H9 (cell line): ENCODE measurements at regions not wholly inside any gene's neighbourhood (a gene's known extent, or its start where the extent isn't known, plus 50 kb on each side); places are given as distances from the start of the nearest gene placed in this dataset.

ENCODE experiments used
- DNase-seq: peaks from one replicate; pipeline ENCODE4 v3.0.0-alpha.2; 2017
- H2AFZ ChIP-seq: one replicate; pipeline ENCODE4 v1.6.1; 2013; ENCODE audit warnings: mild to moderate bottlenecking, low read length, control low read depth, moderate library complexity
- H2AK5ac ChIP-seq: 2 replicates; pipeline ENCODE4 v1.6.1; 2013; ENCODE audit warnings: low read length, control low read depth, mixed read lengths; ENCODE audit not compliant: insufficient read length
- H2BK120ac ChIP-seq: one replicate; pipeline ENCODE4 v1.6.1; 2013; ENCODE audit warnings: low read depth, mild to moderate bottlenecking, low read length, control low read depth, inconsistent platforms; ENCODE audit not compliant: poor library complexity, severe bottlenecking
- H2BK12ac ChIP-seq: 2 replicates; pipeline ENCODE4 v1.6.1; 2013; ENCODE audit warnings: low read length, control low read depth, mixed read lengths, low read depth; ENCODE audit not compliant: insufficient read length
- H2BK15ac ChIP-seq: 2 replicates; pipeline ENCODE4 v1.6.1; 2013; ENCODE audit warnings: low read depth, low read length, control low read depth
- H2BK20ac ChIP-seq: one replicate; pipeline ENCODE4 v1.6.1; 2013; ENCODE audit warnings: low read depth, mild to moderate bottlenecking, low read length, control low read depth, inconsistent platforms; ENCODE audit not compliant: poor library complexity, severe bottlenecking
- H2BK5ac ChIP-seq: 2 replicates; pipeline ENCODE4 v1.6.1; 2013; ENCODE audit warnings: low read length, control low read depth, mixed read lengths; ENCODE audit not compliant: insufficient read length
- H3K14ac ChIP-seq: 2 replicates; pipeline ENCODE4 v1.6.1; 2013; ENCODE audit warnings: low read length, control low read depth; ENCODE audit not compliant: insufficient read depth
- H3K18ac ChIP-seq: 2 replicates; pipeline ENCODE4 v1.6.1; 2013; ENCODE audit warnings: low read depth, mild to moderate bottlenecking, mixed read lengths, low read length, control low read depth; ENCODE audit not compliant: insufficient read length
- H3K23ac ChIP-seq: 2 replicates; pipeline ENCODE4 v1.6.1; 2013; ENCODE audit warnings: low read length, control low read depth, mixed read lengths, low read depth; ENCODE audit not compliant: insufficient read length
- H3K23me2 ChIP-seq: 2 replicates; pipeline ENCODE4 v1.6.1; 2013; ENCODE audit warnings: low read depth, mild to moderate bottlenecking, mixed read lengths, low read length, control low read depth; ENCODE audit not compliant: insufficient read length, poor library complexity, severe bottlenecking
- H3K27ac ChIP-seq: 2 replicates; pipeline ENCODE4 v1.5.1; 2013; ENCODE audit warnings: low read length, control low read depth, mixed read lengths, low read depth; ENCODE audit not compliant: insufficient read length
- H3K27me3 ChIP-seq: 2 replicates; pipeline ENCODE4 v1.6.1; 2013; ENCODE audit warnings: low read length, control low read depth, inconsistent platforms; ENCODE audit not compliant: insufficient read depth
- H3K4ac ChIP-seq: 2 replicates; pipeline ENCODE4 v1.6.1; 2013; ENCODE audit warnings: low read depth, mild to moderate bottlenecking, control low read depth, inconsistent platforms, low read length, moderate library complexity
- H3K4me1 ChIP-seq: 2 replicates; pipeline ENCODE4 v1.6.1; 2013; ENCODE audit warnings: low read length, control low read depth, inconsistent platforms; ENCODE audit not compliant: insufficient read depth
- H3K4me2 ChIP-seq: 2 replicates; pipeline ENCODE4 v1.6.1; 2013; ENCODE audit warnings: low read length, control low read depth, mixed read lengths; ENCODE audit not compliant: insufficient read length, insufficient read depth
- H3K56ac ChIP-seq: 2 replicates; pipeline ENCODE4 v1.6.1; 2013; ENCODE audit warnings: low read depth, mild to moderate bottlenecking, mixed read lengths, low read length, control low read depth; ENCODE audit not compliant: insufficient read length
- H3K79me1 ChIP-seq: 2 replicates; pipeline ENCODE4 v1.6.1; 2013; ENCODE audit warnings: low read depth, mild to moderate bottlenecking, moderate library complexity, low read length, control low read depth, inconsistent platforms; ENCODE audit not compliant: insufficient read depth, poor library complexity, severe bottlenecking
- H3K79me2 ChIP-seq: 2 replicates; pipeline ENCODE4 v1.6.1; 2013; ENCODE audit warnings: low read length, control low read depth, inconsistent platforms; ENCODE audit not compliant: insufficient read depth
- H3K9ac ChIP-seq: 2 replicates; pipeline ENCODE4 v1.6.1; 2013; ENCODE audit warnings: low read length, control low read depth, mixed read lengths; ENCODE audit not compliant: insufficient read length; ENCODE audit errors: extremely low read depth
- H3K9me3 ChIP-seq: one replicate; pipeline ENCODE4 v1.6.1; 2013; ENCODE audit warnings: low read depth, low read length, inconsistent platforms; ENCODE audit not compliant: control insufficient read depth
- H3T11ph ChIP-seq: one replicate; pipeline ENCODE4 v1.6.1; 2013; ENCODE audit warnings: mild to moderate bottlenecking, low read length, control low read depth, inconsistent platforms
- H4K20me1 ChIP-seq: one replicate; pipeline ENCODE4 v1.6.1; 2013; ENCODE audit not compliant: control insufficient read depth, insufficient read length, insufficient read depth
- H4K5ac ChIP-seq: 2 replicates; pipeline ENCODE4 v1.6.1; 2013; ENCODE audit warnings: low read depth, mild to moderate bottlenecking, mixed read lengths, low read length, control low read depth; ENCODE audit not compliant: insufficient read length
- H4K8ac ChIP-seq: replicated peaks from 2 replicates; pipeline ENCODE4 v1.6.1; 2013; ENCODE audit warnings: low read length, control low read depth, mixed read lengths, low read depth; ENCODE audit not compliant: insufficient read length
- H4K91ac ChIP-seq: 2 replicates; pipeline ENCODE4 v1.6.1; 2013; ENCODE audit warnings: low read depth, mild to moderate bottlenecking, moderate library complexity, mixed read lengths, low read length, control low read depth; ENCODE audit not compliant: insufficient read length
- H3K27ac Mint-ChIP-seq, 3 experiments: 2 replicates in 2 of 3; 3 replicates in 1 of 3; pipeline ENCODE4 v1.8.0; 2020 to 2021; ENCODE audit warnings: mixed read lengths in 3 of 3, mild to moderate bottlenecking in 1 of 3, moderate library complexity in 1 of 3
- H3K27me3 Mint-ChIP-seq: 2 replicates; pipeline ENCODE4 v1.8.0; 2021; ENCODE audit warnings: low read depth, mild to moderate bottlenecking, moderate library complexity, mixed read lengths
- H3K36me3 Mint-ChIP-seq, 3 experiments: 2 replicates in 2 of 3; 3 replicates in 1 of 3; pipeline ENCODE4 v1.8.0; 2020 to 2021; ENCODE audit warnings: low read depth in 3 of 3, mixed read lengths in 3 of 3; ENCODE audit not compliant: insufficient read depth in 1 of 3
- H3K4me1 Mint-ChIP-seq, 2 experiments: 2 replicates each; pipeline ENCODE4 v1.8.0; 2020; ENCODE audit warnings: mixed read lengths in 2 of 2
- H3K4me3 Mint-ChIP-seq, 2 experiments: 2 replicates in 1 of 2; 3 replicates in 1 of 2; pipeline ENCODE4 v1.8.0; 2020 to 2021; ENCODE audit warnings: mild to moderate bottlenecking in 2 of 2, mixed read lengths in 2 of 2, moderate library complexity in 1 of 2
- H3K9me3 Mint-ChIP-seq, 2 experiments: 2 replicates in 1 of 2; 3 replicates in 1 of 2; pipeline ENCODE4 v1.8.0; 2020; ENCODE audit warnings: mild to moderate bottlenecking in 2 of 2, mixed read lengths in 2 of 2, moderate library complexity in 1 of 2
- CTCF ChIP-seq: fragments of 200-600 bp; sonication (generic); conservative IDR thresholded peaks from 3 replicates; pipeline ENCODE4 v1.8.0; 2021; ENCODE audit warnings: antibody characterized with exemption, mild to moderate bottlenecking
- WGBS: extraction: QIAGEN DNeasy Blood & Tissue Kit; methylation state at CpG from one replicate; pipeline ENCODE4 v1.1.7; 2013; ENCODE audit warnings: missing lambda C conversion rate, low lambda C conversion rate, mixed read lengths; ENCODE audit not compliant: insufficient read length; ENCODE audit errors: extremely low coverage; 5-methylcytosine and 5-hydroxymethylcytosine counted together

GRCh38 chr22:47921906-47922305 lies 1159.5 kb downstream of the TBC1D22A start:
- no peak overlapping the region for H3K56ac ChIP-seq
- no peak overlapping the region for H2BK15ac ChIP-seq
- no peaks in the 10 kb centered on the region for H3K79me2 ChIP-seq
- no peaks in the 10 kb centered on the region for H4K20me1 ChIP-seq
- H3K4me3 Mint-ChIP-seq, result no peak overlapping the region
- H3K27ac Mint-ChIP-seq, result no peak overlapping the region
- no peaks in the 10 kb centered on the region for H3K79me1 ChIP-seq
- WGBS, result no CpG with 5 or more reads among the region's 3 CpGs
- H3K27me3 ChIP-seq, result no peaks in the 10 kb centered on the region
- no peak overlapping the region for H4K8ac ChIP-seq
- no peak overlapping the region; the same call in 1 of the 2 replicates for H3K14ac ChIP-seq
- no peak overlapping the region for H3K9ac ChIP-seq
- H3K9me3 Mint-ChIP-seq, result peaks cover 18 to 93% of the 10 kb centered on the region in 2 experiments
- no peak overlapping the region for H3K4ac ChIP-seq
- no peak for DNase-seq
- H3K18ac ChIP-seq, result no peak overlapping the region
- H2BK20ac ChIP-seq, result no peak overlapping the region
- H3K4me2 ChIP-seq, result no peak overlapping the region
- peaks cover 1 to 6% (median 5%) of the 10 kb centered on the region in 3 experiments; a peak in 3 of 7 replicates for H3K36me3 Mint-ChIP-seq
- H3K9me3 ChIP-seq, result peaks cover 10% of the 10 kb centered on the region
- no peak overlapping the region for H2BK5ac ChIP-seq
- no peaks in the 10 kb centered on the region for H3K23me2 ChIP-seq
- H3K23ac ChIP-seq, result no peak overlapping the region
- H3K4me1 ChIP-seq, result no peaks in the 10 kb centered on the region
- no peaks in the 10 kb centered on the region for H3K4me1 Mint-ChIP-seq
- TF ChIP-seq CTCF, result no peak
- H4K91ac ChIP-seq, result no peak overlapping the region
- H4K5ac ChIP-seq, result no peak overlapping the region
- H2BK120ac ChIP-seq, result no peak overlapping the region
- H2AFZ ChIP-seq, result no peak overlapping the region
- peaks cover 5% of the 10 kb centered on the region for H3K27me3 Mint-ChIP-seq
- H2BK12ac ChIP-seq, result no peak overlapping the region
- H3T11ph ChIP-seq, result no peak overlapping the region
- no peak overlapping the region for H3K27ac ChIP-seq
- H2AK5ac ChIP-seq, result no peak overlapping the region
